KMS-11 (cell line): ENCODE measurements at regions not wholly inside any gene's neighbourhood (a gene's known extent, or its start where the extent isn't known, plus 50 kb on each side); places are given as distances from the start of the nearest gene placed in this dataset.

Experiments
- H2AFZ ChIP-seq: fragments of 200-600 bp; sonication (generic); 2 replicates; pipeline ENCODE4 v1.6.1; 2016; ENCODE audit warnings: antibody characterized with exemption, mixed run types, low read depth
- H3K27ac ChIP-seq: fragments of 200-600 bp; sonication (generic); 2 replicates; pipeline ENCODE4 v1.6.1; 2016; ENCODE audit warnings: mild to moderate bottlenecking, mixed run types
- H3K27me3 ChIP-seq: fragments of 200-600 bp; sonication (generic); 2 replicates; pipeline ENCODE4 v1.6.1; 2017; ENCODE audit warnings: mild to moderate bottlenecking, low read depth, mixed run types, moderate library complexity; ENCODE audit not compliant: insufficient read depth
- H3K36me3 ChIP-seq: fragments of 200-600 bp; sonication (generic); 2 replicates; pipeline ENCODE4 v1.6.1; 2017; ENCODE audit warnings: mild to moderate bottlenecking, mixed run types; ENCODE audit not compliant: insufficient read depth
- H3K4me1 ChIP-seq: fragments of 200-600 bp; sonication (generic); 2 replicates; pipeline ENCODE4 v1.6.1; 2016; ENCODE audit warnings: mild to moderate bottlenecking, low read depth, mixed run types; ENCODE audit not compliant: poor library complexity, severe bottlenecking
- H3K4me2 ChIP-seq: fragments of 200-600 bp; sonication (generic); 2 replicates; pipeline ENCODE4 v1.7.0; 2016; ENCODE audit warnings: mild to moderate bottlenecking, mixed run types
- H3K4me3 ChIP-seq: fragments of 200-600 bp; sonication (generic); IDR thresholded peaks from 2 replicates; pipeline ENCODE4 v1.6.1; 2017; ENCODE audit warnings: low read depth, low read length, mixed read lengths; ENCODE audit not compliant: insufficient read depth
- H3K79me2 ChIP-seq: fragments of 200-600 bp; sonication (generic); 2 replicates; pipeline ENCODE4 v1.6.1; 2016; ENCODE audit warnings: low read depth, mixed run types; ENCODE audit not compliant: insufficient read depth
- H3K9ac ChIP-seq: fragments of 200-600 bp; sonication (generic); 2 replicates; pipeline ENCODE4 v1.6.1; 2016; ENCODE audit warnings: mild to moderate bottlenecking, mixed run types
- H4K20me1 ChIP-seq: fragments of 200-600 bp; sonication (generic); 2 replicates; pipeline ENCODE4 v1.6.1; 2016; ENCODE audit warnings: mild to moderate bottlenecking, mixed run types; ENCODE audit not compliant: insufficient read depth
- CTCF ChIP-seq: fragments of 200-600 bp; sonication (generic); conservative IDR thresholded peaks from 2 replicates; pipeline ENCODE4 v1.6.1; 2017; ENCODE audit warnings: low read depth, mild to moderate bottlenecking, antibody characterized with exemption, low read length, moderate library complexity, mixed read lengths

GRCh38 chr1:239718571-239718970 is 332.2 kb downstream of the CHRM3 start:
- Histone ChIP-seq H3K27me3 (no peaks in the 10 kb centered on the region), H3K36me3 (no peaks in the 10 kb centered on the region), H2AFZ (no peak overlapping the region), H3K4me1 (no peaks in the 10 kb centered on the region), H3K9ac (no peak overlapping the region), H3K27ac (no peak overlapping the region), H4K20me1 (no peaks in the 10 kb centered on the region), H3K4me2 (no peak overlapping the region), H3K79me2 (no peaks in the 10 kb centered on the region), H3K4me3 (no peak overlapping the region)
- no peak for TF ChIP-seq CTCF

DNA sequence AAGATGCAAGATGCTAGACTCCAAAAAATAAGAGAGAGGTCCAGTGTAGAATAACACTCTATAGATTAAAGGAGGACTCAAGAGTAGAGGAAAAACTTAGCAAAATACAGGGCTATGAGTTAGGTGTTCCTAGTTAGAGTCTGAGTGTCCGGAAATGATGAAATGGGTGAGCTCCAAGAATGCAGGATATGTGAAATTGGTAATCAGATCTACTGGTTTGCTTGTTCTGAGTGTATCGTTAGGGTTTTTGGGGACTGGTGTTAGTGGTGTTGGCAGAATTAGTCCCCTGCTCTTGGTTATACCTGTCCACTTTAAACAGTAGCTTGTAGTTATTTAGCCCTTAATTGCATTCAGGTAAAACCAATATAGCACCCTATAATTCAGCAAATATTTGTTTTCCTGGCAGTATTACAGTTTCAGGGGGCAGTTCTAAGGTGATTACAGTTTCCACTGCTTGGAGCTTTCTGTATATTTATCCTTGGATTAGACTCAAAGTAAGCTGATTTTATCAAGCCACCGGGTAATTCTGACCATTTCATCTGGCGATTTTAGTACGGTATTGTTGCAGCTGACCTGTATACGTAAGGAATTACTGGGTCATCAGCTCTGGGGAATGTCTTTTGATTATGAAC is 332.7 kb downstream of the CHRM3 start:
- no peaks in the 10 kb centered on the region for H3K79me2 ChIP-seq
- no peak overlapping the region for H3K27ac ChIP-seq
- H3K4me1 ChIP-seq, result no peaks in the 10 kb centered on the region
- H4K20me1 ChIP-seq, result no peaks in the 10 kb centered on the region
- no peak overlapping the region for H3K4me2 ChIP-seq
- no peaks in the 10 kb centered on the region for H3K36me3 ChIP-seq
- H2AFZ ChIP-seq, result no peak overlapping the region
- no peak overlapping the region for H3K4me3 ChIP-seq
- H3K9ac ChIP-seq, result no peak overlapping the region
- no peak for TF ChIP-seq CTCF
- no peaks in the 10 kb centered on the region for H3K27me3 ChIP-seq

- no peaks in the 10 kb centered on the region for H3K36me3 ChIP-seq
- no peaks in the 10 kb centered on the region for H3K27me3 ChIP-seq
- H3K4me1 ChIP-seq, result no peaks in the 10 kb centered on the region
- H2AFZ ChIP-seq, result no peak overlapping the region
- H4K20me1 ChIP-seq, result no peaks in the 10 kb centered on the region
- no peaks in the 10 kb centered on the region for H3K79me2 ChIP-seq
- no peak overlapping the region for H3K4me3 ChIP-seq
- no peak for TF ChIP-seq CTCF
- no peak overlapping the region for H3K4me2 ChIP-seq
- no peak overlapping the region for H3K27ac ChIP-seq
- H3K9ac ChIP-seq, result no peak overlapping the region
These were observed 333.4 kb downstream of the CHRM3 start for GRCh38 chr1:239719642-239720258.

- no peaks in the 10 kb centered on the region for H4K20me1 ChIP-seq
- H2AFZ ChIP-seq, result no peak overlapping the region
- H3K9ac ChIP-seq, result no peak overlapping the region
- no peak overlapping the region for H3K4me2 ChIP-seq
- H3K27me3 ChIP-seq, result no peaks in the 10 kb centered on the region
- H3K79me2 ChIP-seq, result no peaks in the 10 kb centered on the region
- no peak for TF ChIP-seq CTCF
- H3K36me3 ChIP-seq, result no peaks in the 10 kb centered on the region
- H3K4me1 ChIP-seq, result no peaks in the 10 kb centered on the region
- no peak overlapping the region for H3K4me3 ChIP-seq
- H3K27ac ChIP-seq, result no peak overlapping the region
These were observed 335.7 kb downstream of the CHRM3 start for GRCh38 chr1:239722035-239722434.
